ENCODE measurements at regions not wholly inside any gene's neighbourhood (a gene's known extent, or its start where the extent isn't known, plus 50 kb on each side); places are given as distances from the start of the nearest gene placed in this dataset.

GRCh38 chr7:156509216-156509615, 131.4 kb upstream of the RNF32 start:
- TF ChIP-seq, protein P1, sequence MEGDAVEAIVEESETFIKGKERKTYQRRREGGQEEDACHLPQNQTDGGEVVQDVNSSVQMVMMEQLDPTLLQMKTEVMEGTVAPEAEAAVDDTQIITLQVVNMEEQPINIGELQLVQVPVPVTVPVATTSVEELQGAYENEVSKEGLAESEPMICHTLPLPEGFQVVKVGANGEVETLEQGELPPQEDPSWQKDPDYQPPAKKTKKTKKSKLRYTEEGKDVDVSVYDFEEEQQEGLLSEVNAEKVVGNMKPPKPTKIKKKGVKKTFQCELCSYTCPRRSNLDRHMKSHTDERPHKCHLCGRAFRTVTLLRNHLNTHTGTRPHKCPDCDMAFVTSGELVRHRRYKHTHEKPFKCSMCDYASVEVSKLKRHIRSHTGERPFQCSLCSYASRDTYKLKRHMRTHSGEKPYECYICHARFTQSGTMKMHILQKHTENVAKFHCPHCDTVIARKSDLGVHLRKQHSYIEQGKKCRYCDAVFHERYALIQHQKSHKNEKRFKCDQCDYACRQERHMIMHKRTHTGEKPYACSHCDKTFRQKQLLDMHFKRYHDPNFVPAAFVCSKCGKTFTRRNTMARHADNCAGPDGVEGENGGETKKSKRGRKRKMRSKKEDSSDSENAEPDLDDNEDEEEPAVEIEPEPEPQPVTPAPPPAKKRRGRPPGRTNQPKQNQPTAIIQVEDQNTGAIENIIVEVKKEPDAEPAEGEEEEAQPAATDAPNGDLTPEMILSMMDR (IDR thresholded peaks at IDR 0.05) = no peak

DNA sequence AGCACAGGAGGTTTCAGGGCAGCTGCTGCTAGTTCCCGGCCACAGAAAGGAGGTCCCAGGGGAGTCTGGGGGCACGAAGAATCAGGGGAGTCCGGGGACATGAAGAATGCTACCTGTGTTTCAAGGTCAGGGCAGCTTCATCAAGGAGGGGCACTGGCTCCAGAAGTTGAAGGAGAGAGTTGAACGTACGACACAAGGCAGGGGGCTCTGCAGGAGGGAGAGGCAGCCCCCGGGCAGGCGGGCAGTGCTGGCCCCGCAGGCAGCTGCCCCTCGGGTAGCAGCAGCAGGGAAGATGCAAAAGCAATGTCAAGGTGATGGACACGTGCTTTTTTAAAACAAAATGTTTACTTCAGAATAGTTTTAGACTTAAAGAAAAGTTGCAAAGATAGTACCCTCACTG, 134.7 kb upstream of the RNF32 start:
- TF ChIP-seq, protein P1 (IDR thresholded peaks at IDR 0.05) = no peak

DNA sequence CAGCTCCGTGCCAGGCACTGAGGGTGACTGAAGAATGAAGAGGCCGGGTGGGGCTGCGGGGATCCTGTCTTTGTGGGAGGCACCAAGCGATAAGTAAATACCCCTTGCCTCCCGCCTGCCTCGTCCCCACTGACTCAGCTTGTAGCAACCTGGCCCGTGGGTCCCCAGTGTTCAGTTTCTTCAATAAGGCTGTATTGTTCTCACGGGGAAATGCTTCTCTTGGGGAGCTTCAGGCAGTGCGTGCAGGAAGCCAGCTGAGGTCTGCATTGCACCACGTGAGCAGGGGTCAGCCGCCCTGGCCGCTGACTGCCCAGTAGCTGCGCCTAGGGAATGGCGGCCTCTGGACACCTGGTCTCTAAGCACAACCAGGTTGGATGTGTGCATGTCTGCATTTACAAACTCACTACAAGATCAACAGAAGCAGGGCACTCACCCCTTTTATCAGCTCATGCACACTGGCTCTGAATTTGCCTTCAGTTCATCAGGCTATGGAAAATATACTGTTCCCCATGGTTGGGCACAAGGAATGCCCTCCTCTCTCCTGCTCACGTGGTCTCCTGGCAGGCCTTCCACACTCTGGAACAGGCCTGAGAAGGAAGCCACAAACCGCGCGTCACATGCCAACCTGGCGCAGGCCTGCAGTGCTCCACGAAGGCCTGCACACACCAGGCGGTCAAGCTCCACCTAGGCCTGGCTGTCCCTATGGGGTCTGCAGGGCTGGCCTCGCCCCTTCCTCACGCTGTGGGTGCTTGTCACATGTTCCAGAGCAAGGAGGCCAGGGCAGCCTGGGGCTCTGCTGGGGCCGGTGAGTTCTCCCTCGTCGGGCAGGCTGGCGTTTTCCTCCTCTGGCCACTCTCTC, 135.7 kb upstream of the RNF32 start:
- TF ChIP-seq, protein P1 (IDR thresholded peaks at IDR 0.05) = no peak

DNA sequence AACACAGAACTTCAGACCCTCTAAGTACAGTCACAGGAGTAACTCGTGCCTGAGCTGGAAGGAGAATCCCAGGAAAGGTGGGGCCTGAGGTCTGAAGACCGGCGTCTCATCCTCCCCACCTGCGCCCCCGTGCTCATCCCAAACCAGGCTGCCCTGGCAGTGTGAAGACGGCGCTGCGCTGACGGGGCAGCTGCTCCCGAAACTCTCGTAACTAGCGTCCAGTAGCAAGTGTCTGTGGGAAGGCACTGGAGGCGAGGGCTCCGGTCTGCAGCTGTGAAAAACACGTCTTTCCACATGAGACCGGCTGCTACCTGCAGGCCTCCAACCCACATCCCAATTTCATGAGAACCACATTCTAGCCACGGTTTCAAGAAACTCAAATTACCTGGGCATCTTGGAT, 136.6 kb upstream of the RNF32 start:
- TF ChIP-seq, protein P1 (IDR thresholded peaks at IDR 0.05) = no peak

- TF ChIP-seq, protein P1 (IDR thresholded peaks at IDR 0.05) = peak; percentile 14; the same call in 1 of the 2 replicates
Measured at GRCh38 chr7:156503196-156503595, 137.4 kb upstream of the RNF32 start.

DNA sequence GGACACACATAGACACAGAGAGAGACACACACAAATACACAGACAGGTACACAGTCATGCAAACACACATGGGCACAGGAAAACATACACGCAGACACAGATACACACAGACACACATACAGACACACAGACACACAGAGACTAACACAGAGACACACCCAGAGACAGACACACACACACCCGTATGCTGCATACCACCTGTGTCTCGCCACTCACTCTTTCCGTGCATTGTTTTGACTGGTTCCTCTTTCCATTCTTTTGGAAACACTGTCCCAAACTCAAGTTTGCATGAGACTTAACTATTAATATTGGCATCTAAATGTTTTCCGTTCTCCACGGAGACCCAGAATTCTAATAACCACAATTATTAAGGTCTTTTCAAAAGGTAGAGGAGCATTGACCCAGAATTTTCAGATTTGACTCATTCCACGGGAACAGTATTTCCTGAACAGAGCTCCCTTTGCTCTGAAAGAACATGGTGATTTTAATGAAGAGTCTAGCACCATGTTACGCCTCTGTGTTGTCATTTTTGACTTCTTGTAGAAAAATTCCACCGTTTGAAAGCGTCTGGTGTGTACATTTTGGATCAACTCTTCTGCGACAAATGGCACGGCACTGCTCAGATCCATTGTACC, 141.2 kb upstream of the RNF32 start:
- TF ChIP-seq, protein P1 (IDR thresholded peaks at IDR 0.05) = no peak

- TF ChIP-seq, protein P1 (IDR thresholded peaks at IDR 0.05) = no peak
Measured at GRCh38 chr7:156497776-156498509, 142.6 kb upstream of the RNF32 start.
